Choroid plexus epithelial cell (primary cell): ENCODE measurements at regions not wholly inside any gene's neighbourhood (a gene's known extent, or its start where the extent isn't known, plus 50 kb on each side); places are given as distances from the start of the nearest gene placed in this dataset.

Experiments used
- DNase-seq: peaks from one replicate; pipeline ENCODE4 v3.0.0-alpha.2; 2010; ENCODE audit warnings: low read depth
- H3K4me3 ChIP-seq: 2 replicates; pipeline ENCODE4 v1.5.1; 2011; ENCODE audit warnings: low read depth, mild to moderate bottlenecking, control low read depth, low read length, moderate library complexity
- CTCF ChIP-seq: conservative IDR thresholded peaks from 2 replicates; pipeline ENCODE4 v1.5.1; 2011; ENCODE audit warnings: low read depth, mild to moderate bottlenecking, control low read depth, inconsistent platforms, low read length, moderate library complexity

GRCh38 chr6:40740518-40740917 lies 153.4 kb upstream of the LRFN2 start:
- no peak for TF ChIP-seq CTCF
- DNase-seq, result no peak
- no peak overlapping the region for H3K4me3 ChIP-seq

- no peak for TF ChIP-seq CTCF
- no peak overlapping the region for H3K4me3 ChIP-seq
- DNase-seq, result no peak
These were observed 151.5 kb upstream of the LRFN2 start for GRCh38 chr6:40738551-40739193.

- TF ChIP-seq CTCF, result no peak
- DNase-seq, result no peak
- H3K4me3 ChIP-seq, result no peak overlapping the region
These were observed 148.4 kb upstream of the LRFN2 start for GRCh38 chr6:40735521-40735920.

GRCh38 chr6:40735121-40735520 lies 148.0 kb upstream of the LRFN2 start:
- TF ChIP-seq CTCF, result no peak
- no peak for DNase-seq
- H3K4me3 ChIP-seq, result no peak overlapping the region

GRCh38 chr6:40734607-40735006 lies 147.4 kb upstream of the LRFN2 start:
- H3K4me3 ChIP-seq, result no peak overlapping the region
- no peak for TF ChIP-seq CTCF
- no peak for DNase-seq

- TF ChIP-seq CTCF, result no peak
- H3K4me3 ChIP-seq, result no peak overlapping the region
- no peak for DNase-seq
These were observed 146.7 kb upstream of the LRFN2 start for GRCh38 chr6:40733770-40734396.

- DNase-seq, result peak; percentile 63
- no peak overlapping the region for H3K4me3 ChIP-seq
- no peak for TF ChIP-seq CTCF
These were observed 146.1 kb upstream of the LRFN2 start for GRCh38 chr6:40733290-40733689.
